Stimulated activated CD8-positive, alpha-beta memory T cell treated with anti-CD3 and anti-CD28 coated beads, Interleukin-15, amount 100 ng/mL, for 1 hour (primary cell): ENCODE measurements at regions not wholly inside any gene's neighbourhood (a gene's known extent, or its start where the extent isn't known, plus 50 kb on each side); places are given as distances from the start of the nearest gene placed in this dataset.
"Not testable (repeated sequence)": the region's sequence is repeated elsewhere in the genome, so short reads cannot be mapped to it uniquely, and the experiment has no call there.

Source experiments
- DNase-seq: peaks from one replicate; pipeline ENCODE4 v3.0.0-alpha.2; 2020; ENCODE audit warnings: low read depth

GRCh38 chr18:39206398-39207103, 1641.0 kb upstream of the CELF4 start:
- not testable (repeated sequence) for DNase-seq

DNA sequence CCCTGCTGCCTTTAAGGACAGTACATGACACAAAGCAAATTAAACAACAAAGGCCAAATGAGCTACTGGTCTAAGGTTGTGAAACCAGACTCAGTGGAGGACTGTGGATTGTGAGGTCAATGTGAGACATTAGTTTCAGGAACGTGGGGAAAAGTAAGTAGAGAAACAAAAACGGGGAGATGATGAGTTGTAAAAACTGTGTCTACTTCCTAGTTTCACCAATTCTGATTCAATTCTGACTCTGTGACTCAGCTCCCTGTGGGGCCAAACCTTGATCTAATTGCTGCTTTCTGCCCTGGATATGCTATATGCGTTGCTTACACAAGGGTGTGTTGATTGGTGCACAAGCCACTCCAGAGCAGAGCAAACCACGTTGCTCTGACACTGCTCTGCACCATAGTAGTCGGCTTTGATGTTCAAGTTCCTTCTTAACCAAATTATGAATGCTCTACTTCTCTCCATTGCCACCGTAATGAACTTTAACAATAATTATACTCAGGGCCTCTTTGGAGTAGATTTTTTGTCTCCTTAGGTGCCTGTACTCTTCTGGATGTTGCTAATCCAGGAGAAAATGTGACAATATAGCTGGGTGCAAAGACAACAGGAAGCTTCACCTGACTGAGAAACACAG, 1640.1 kb upstream of the CELF4 start:
- no peak for DNase-seq

DNA sequence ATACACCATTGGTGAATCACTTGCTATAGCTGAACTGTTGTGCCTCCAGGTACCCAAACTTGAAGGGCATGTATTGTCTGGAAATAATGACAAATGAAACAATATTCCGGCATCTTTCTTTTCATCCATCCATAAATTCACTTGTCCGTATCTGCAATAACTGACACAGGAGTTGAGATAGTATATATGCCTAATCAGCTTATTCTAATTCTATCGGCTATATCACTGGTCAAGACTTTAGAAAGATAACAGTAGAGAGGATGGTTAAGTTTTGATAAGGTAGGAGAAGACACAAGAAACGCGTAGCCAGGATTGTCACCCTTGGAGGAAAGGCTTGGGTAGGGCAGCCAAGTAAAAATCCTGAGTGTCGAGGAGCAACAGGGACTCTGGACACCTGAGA, 1634.6 kb upstream of the CELF4 start:
- DNase-seq, result no peak

DNA sequence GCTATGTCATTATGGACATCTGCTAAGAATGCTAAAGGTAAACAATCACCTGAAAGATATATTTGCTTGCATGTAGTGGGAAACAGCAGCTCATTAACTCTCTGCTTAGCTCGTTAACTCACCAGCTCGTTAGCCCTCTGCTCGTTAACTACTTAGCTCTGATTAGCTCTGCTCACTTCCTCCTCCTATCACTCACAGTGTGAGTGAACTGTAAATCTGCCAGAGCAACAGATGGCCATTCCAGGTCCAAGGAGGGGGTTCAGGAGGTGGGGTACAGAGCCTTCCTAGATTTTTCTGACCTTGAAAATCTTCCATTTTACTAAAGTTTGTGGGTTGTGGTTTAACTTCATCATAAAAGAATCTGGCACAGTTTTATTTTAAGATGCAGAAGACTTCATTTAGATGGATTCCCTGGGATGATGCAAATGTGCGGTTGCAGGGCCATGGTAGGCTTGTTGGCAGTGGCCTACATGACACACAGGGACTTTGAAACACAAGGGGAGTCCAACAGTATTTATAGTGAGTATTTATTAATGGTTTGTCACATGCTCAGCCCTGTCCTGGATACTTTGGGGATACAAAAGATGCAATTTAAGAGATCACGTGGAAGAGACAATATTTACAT, 1633.7 kb upstream of the CELF4 start:
- DNase-seq, result no peak

DNA sequence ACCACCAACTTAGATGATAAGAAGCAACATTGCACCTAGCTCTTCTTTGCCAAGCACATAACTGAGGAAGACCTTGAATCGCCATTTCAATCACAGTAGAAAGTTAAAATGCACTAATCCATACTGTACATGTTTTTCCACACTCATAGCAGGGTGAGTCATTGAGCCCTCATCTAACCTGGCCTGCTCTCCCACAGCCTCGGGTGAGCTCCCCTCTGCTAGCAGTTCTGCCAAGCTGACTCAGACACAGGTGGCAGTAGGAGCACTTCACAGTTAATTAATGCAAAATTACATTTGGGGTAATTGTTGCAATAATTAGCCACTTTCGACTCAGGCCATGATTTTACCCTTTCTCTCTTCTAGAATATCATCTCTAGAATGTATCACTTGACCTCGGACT, 1632.8 kb upstream of the CELF4 start:
- no peak for DNase-seq

- DNase-seq, result no peak
Observed at GRCh38 chr18:39191931-39192330, 1626.3 kb upstream of the CELF4 start.

GRCh38 chr18:39191058-39191457, 1625.5 kb upstream of the CELF4 start:
- DNase-seq, result no peak

DNA sequence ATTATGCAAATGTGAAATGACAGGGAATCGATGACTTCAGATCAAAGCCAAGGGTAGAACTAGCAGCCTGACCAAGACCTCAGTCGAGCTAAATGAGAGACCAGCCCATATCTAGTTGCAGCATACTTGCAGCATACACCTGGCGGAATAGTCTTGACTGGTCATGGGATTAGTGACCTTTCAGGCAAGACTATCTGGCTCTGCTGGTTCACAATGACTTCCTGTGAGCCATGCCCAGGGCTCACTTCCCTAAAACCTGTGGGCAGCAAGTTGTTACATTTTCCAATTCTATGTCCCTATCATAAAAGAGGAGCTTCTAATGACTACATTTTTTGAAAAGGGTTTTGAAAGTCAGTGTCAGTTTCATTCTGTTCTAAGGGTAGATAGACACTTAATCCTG, 1624.9 kb upstream of the CELF4 start:
- DNase-seq, result no peak

GRCh38 chr18:39188278-39188677, 1622.7 kb upstream of the CELF4 start:
- no peak for DNase-seq

- no peak for DNase-seq
Observed at GRCh38 chr18:39186008-39186407, 1620.4 kb upstream of the CELF4 start.

DNA sequence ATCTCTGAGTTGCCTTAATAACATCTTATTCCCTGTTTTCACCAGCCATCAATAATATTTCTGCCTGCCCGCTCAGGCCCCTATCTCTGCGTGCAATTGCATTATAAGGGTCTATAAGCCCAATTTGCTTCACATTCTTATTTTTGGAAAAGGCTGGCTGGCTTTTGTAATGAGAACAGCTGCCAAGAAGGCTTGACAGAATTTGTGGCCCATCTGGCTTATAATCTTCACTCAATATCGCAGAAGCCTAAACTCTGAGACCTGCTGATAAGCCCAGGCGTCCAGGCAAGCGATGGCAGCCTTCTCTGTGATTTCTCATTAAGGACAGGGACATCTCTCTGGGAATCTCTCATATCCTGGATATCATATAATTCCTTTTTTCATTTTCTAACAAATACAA, 1618.6 kb upstream of the CELF4 start:
- DNase-seq, result no peak

DNA sequence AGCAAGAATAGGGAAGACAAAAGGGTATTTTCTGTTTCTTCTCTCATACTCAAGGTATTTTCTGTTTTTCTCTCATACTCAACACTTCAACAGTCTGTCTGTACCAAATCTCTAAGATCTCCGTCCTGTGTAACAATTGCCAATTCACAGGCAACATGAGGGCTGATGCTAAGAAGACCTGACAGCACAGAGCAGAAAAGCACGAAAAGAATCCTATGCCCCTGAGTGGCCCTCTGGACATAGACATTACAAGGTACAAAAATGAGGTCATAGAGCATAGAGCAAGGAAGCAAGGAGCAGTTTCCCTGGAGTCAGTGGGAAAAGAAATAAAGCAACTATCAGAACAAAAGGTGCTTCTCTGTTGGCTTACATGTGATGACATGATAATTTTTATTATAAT, 1612.6 kb upstream of the CELF4 start:
- DNase-seq, result no peak

- DNase-seq, result no peak
Observed at GRCh38 chr18:39172695-39173421, 1607.3 kb upstream of the CELF4 start.

DNA sequence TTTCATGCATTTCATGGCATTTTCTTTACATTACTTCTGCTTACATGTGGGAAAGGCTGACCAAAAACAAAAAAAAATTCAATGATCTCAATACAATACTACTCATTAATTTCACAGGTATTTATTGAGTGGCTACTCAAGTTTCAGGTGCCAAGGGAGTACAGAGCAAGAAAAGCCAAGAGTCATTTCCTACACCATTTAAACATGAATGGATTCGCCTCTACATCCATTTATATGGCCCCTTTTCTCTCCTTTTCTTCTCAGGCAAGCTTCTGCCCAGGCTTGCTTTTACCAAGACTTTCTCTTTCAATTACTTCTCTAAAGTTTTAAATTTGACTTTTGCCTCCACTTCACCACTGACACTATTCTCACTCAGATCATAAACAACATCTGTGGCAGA, 1603.1 kb upstream of the CELF4 start:
- DNase-seq, result no peak

- no peak for DNase-seq
Observed at GRCh38 chr18:39167990-39168389, 1602.4 kb upstream of the CELF4 start.

GRCh38 chr18:39166776-39167175, 1601.2 kb upstream of the CELF4 start:
- no peak for DNase-seq

DNA sequence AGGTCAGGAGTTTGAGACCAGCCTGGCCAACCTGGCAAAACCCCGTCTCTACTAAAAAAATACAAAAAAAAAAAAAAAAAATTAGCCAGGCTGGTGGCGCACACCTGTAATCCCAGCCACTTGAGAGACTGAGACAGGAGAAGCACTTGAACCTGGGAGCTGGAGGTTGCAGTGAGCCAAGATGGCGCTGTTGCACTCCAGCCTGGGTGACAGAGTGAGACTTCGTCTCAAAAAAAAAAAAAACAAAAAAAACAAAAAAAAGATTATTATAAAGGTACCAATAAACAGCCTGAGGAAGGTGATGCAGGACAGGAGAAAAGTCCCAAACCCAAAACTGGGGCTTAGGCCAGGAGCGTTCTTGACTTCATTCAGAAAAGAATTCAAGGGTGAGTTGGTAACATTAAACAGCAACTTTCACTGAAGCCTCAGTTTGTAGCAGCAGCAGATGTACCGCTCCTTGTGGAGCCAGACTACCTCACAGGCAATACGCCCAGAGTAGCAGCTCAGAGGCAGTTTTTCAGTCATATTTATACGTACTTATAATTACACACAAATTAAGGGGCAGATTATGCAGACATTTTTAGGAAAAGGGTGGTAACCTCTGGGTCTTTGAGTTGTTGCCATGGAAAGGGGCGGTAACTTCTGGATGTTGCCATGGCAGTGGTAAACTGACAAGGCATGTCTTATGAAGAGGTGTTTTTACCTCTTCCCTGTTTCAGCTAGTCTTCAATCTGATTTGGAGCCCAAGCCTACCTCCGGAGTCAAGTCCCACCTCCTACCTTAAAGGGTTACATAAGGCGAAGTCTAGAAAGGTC, 1596.6 kb upstream of the CELF4 start:
- no peak for DNase-seq

DNA sequence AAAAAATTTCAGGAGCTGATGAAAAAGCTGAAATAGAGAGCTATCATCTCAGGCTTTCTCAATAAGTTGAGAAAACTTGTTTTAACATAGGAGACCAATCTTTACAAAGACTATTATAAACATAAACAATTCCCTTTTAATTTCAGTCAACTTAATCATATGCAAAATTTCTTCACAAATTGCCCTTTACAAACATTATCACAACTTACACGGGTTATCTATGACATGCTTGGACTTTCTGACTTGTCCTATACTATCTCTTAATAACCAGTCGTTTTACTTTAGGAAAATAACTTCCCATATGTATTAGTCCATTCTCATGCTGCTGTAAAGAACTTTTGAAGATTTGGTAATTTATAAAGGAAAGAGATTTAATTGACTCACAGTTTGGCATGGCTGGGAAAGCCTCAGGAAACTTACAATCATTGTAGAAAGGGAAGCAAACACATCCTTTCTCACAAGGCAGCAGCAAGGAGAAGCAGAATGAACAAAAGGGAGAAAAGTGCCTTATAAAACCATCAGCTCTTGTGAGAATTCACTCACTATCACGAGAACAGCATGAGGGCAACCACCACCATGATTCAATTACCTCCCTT, 1583.7 kb upstream of the CELF4 start:
- no peak for DNase-seq

DNA sequence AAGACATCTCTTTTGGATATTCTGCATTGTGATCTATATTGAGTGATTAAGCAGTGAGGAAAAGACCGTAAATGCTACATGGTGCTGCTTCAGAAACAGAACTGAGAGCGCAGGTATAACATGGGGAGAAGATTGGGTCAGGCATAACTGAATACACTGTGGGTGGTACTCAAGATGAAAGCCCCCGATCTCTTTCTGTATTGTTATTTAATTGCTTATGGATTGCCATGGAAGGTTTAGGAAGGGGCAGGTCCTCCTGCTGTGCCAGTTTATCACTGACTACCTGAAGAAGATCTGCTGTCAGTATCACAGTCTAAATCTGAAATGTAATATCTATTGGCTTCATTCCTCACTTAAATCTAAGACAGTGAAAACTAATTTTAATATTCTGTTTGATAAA, 1568.7 kb upstream of the CELF4 start:
- no peak for DNase-seq

DNA sequence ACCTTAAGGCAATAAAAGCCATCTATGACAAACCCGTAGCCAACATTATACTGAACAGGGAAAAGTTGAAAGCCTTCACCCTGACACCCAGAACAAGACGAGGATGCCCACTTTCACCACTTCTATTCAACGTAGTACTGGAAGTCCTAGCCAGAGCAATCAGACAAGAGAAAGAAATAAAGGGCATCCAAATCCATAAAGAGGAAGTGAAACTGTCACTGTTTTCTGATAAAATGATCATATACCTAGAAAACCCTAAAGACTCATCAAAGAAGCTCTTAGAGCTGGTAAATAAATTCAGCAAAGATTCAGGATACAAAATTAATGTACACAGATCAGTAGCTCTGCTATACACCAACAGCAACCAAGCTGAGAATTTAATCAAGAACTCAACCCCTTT, 1561.9 kb upstream of the CELF4 start:
- DNase-seq, result not testable (repeated sequence)

GRCh38 chr18:39113790-39114189, 1548.2 kb upstream of the CELF4 start:
- DNase-seq, result no peak

DNA sequence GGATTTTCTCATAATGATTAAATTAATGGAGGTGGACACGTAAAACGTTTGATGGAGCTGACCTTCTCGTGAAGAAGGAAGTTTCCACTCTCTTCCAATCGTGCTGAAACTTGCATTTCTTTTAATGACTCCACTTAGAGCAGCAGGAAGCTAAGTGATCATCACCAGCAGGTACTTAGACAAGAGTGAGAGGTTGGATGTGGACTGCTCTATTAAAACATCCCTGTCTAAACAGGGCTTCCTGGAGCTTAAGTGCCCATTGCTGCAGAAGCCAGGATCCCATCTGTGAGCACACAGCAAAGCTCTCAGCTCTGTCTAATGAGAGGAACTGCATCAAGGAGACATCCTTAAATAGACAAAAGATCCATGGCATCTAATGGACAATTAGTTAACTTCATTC, 1539.5 kb upstream of the CELF4 start:
- DNase-seq, result no peak
